ENCODE measurements at regions not wholly inside any gene's neighbourhood (a gene's known extent, or its start where the extent isn't known, plus 50 kb on each side); places are given as distances from the start of the nearest gene placed in this dataset.

GRCh38 chr18:38693104-38693503 lies 1127.5 kb upstream of the CELF4 start:
- TF ChIP-seq ZNF274 (IDR thresholded peaks at IDR 0.05; ENCODE audit: low read depth, low read length) (no peak), SUZ12 (IDR thresholded peaks at IDR 0.05; ENCODE audit: extremely low read depth, insufficient read depth, insufficient read length) (no peak)

Measured in NT2/D1 (cell line).